GM19372 (cell line): ENCODE measurements at regions not wholly inside any gene's neighbourhood (a gene's known extent, or its start where the extent isn't known, plus 50 kb on each side); places are given as distances from the start of the nearest gene placed in this dataset.

ENCODE experiments used
- ATAC-seq: cut with Tn5 transposase; IDR thresholded peaks from one replicate; pipeline ENCODE4 v1.9.1; 2021; ENCODE audit warnings: mild to moderate bottlenecking, low read depth, moderate library complexity; ENCODE audit not compliant: unreplicated experiment

DNA sequence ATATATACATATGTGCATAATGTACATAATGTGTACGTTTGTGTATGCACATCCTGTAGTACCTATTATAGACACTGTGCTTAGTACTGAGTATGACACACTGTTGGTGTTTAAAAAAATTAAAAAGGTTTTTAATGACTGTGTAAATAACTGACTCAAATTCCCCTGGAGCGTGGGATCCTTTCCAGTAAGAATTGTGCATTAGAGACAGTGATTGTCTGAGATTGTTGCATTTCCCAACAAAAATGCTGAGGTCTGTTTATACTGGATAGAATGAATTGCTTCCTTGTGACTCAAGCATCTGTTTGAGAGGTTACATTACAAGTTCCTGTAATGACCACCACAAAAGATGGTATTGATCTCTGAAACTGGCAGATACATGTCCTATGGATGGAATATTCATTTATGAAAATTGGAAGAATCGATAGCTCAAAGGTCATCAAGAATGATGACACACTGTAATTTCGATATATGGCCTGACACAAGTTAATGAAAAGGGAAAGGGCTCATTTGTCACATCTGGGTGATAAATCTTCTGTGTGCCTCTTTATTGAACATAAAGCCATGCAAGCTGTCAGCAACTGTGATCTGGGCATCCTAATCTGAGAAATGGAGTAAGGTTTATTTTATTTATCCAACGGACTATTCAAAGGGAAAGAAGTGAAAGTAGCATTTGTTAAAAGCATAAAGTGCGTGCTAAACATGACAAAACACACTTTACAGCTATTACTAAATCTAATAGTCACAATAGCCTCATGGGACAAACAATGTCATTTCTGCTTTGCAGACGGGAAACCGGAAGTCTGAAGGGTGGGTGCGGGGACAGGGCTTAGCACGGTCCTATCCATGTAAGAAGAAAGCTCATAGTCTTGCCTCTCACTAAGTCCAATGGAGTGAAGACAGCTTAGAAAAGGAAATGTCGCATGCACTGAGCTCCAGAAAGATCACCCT is 228.8 kb downstream of the CDH11 start:
- no peak for ATAC-seq

DNA sequence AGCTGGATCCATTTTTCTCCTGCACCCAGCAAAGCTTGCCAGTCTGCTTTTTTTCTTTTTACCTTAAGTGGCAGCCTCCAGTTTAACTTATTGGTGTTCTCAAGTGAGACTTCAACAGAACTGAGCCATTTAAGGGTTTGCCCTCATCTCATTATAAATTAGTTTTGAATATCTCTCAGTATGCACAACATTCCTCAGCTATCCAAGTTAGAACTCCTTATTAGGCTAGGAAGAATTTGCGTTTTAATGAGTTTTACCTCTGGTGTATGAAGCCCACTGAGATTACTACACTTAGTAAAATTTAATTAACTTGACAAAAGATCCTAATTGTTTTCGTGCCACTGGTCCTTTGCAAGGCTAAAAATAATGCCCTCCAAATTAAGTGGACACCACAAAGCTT is 232.4 kb downstream of the CDH11 start:
- no peak for ATAC-seq

DNA sequence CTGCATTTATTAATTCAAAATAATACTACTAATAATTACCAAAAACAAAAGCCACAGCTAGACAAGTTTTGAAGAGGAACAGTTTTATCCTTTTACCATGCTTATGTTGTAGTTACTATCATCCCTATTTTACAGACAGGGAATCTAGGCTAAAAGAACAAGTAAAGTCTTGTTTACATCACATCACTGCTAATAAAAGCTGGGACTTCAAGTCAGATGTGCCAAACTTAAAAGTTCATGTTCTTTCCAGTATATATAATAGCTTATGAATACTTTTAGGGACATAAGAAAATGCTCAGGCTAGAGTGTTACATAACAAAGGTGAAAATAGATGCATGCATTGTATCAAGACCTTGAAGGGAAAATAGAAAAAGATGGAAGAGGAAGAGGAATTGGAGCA is 234.2 kb downstream of the CDH11 start:
- ATAC-seq = no peak

DNA sequence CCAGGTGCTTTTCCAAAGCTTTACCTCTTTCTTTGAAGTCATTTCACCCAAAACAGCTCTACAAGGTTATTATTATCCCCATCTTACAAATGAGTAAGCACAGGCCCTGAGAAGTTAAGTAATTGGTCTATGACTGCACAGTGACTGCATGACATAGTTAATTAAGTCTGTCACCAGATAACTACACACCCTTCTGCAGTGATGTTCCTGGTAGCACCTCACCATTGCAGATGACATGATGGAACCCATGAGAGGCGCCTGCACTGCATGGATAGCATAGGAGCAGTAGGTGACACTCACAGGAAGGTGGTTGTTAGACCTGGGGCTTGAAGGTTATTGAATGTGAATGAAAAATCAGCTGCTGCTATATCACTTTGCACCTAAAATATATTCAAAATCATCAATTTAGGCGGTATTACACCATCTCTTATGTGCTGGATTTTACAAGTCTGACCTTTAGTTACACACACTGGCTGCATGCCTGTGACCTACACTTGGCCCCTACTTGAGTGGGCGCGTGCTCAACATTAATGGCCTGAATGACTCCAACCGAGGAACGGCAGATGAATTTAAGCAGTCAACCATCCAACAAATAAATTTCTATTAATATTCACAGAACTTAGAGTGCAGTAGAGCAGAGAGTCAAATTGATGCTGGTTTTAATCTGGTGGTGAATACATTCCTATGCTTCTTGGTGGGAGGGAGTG is 239.6 kb downstream of the CDH11 start:
- no peak for ATAC-seq

DNA sequence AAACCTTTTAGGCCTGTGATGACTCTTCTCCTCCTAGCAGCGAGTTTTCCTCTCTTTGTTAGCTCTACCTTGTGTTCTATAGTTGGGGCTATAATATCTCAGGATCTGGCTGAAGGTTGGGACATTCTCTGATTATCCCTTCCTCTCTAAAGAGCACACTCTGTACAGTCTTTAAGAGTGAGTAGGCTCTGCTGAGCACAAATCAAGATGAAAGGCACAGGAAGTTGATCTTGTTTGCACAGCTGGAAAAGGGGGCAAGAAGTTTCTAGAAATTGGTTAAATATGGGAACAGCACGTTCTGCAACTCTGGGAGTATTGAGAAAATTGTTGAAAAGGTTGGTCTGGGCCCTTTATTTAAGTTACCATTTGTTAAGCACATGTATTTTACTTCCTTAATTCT is 240.9 kb downstream of the CDH11 start:
- ATAC-seq = no peak

- no peak for ATAC-seq
Observed at GRCh38 chr16:64880006-64880405, 241.9 kb downstream of the CDH11 start.

- no peak for ATAC-seq
Observed at GRCh38 chr16:64878940-64879339, 242.9 kb downstream of the CDH11 start.

DNA sequence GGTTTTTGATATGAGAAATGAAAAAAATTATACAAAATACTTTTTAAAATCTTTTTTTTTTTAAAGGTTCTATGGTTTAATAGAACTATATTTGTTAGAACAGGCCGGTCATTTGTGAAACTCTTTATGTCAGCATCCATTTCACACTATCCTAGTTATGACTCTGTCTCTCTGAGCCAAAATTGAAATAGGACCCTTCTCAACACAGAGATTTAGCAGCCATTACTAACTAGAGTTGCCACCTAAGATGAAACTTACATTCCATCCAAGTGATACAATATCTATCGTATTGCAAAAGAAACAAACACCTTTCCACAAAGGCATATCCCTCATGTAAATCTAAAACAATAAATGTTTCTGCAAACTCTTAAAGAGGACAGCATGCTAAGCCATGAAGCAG is 249.8 kb downstream of the CDH11 start:
- ATAC-seq = no peak

GRCh38 chr16:64870859-64871258 is 251.0 kb downstream of the CDH11 start:
- ATAC-seq = no peak

- no peak for ATAC-seq
Observed at GRCh38 chr16:64869781-64870180, 252.1 kb downstream of the CDH11 start.

- ATAC-seq = no peak
Observed at GRCh38 chr16:64866021-64866420, 255.8 kb downstream of the CDH11 start.

DNA sequence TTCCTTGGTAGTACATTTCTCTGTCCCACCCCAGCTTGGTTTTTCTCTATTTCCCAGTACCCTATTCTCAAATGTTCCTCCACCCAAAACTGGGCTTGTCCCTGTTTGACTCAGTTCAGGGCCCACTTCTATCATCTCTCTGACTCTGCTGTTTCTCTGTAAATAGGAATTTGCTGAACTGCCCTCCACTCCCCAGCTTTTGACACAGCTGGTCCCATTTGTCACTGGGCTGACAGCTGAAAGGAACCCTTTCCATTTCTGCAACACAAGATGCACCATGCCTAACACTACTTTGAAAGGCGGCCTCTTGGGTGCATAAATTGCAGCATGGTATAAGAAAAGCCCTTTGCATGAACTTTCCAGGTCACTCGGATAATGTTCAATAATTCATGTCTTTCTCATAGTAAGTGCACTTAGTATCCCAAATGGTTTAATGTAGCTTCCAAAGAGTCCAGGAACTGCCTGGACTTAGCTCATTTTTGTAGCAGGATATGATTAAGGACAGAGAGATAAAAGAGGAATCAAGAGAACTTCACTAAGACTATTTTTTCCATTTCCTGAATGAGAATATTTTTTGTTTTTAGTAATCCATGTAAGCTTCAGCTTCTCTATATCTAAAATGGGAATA is 256.7 kb downstream of the CDH11 start:
- no peak for ATAC-seq

DNA sequence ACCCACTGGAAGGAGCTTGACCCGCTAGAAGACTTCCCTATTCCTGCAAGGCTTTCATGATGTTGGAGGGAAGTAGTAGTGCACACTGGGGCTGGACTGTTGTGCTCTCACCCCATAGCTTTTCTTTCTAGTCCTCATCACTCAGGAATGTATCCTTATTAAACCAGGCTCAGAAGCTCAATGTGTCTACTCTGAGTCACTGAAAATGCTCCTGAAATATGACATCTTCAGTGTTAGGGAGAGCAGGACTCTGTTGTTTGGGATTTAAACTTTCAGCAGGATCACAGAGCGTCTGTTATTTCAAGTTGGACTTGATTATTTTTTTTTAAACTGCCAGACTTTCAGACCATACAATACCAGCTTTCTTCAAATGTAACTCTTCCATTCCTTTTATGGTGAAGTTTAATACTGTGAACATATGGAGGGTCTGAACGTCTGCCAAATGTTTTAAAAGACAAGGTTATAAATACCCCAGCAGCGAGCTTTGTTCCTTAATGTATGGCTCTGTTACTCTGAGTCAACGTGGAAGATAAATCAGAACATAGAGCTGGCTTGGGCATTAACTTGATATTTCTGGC is 257.5 kb downstream of the CDH11 start:
- ATAC-seq = no peak

DNA sequence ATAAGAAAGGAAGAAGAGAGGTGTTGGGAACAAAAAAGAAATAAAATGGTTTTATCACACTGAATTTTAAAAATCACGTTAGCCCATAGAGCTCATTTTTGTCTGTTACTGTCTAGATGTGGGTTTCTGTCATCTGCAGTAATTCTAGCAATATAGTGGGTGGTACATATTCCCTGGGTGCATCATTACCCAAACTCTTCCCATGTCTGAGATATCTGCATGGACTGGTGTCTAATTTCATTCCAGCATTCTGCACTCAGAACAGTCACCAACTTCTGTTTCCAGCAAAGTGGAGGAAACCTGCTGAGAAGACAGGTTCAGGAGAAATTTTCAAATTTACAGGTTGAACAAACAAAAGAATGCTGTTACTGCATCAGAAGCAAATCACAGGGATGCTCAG is 263.8 kb downstream of the CDH11 start:
- no peak for ATAC-seq

DNA sequence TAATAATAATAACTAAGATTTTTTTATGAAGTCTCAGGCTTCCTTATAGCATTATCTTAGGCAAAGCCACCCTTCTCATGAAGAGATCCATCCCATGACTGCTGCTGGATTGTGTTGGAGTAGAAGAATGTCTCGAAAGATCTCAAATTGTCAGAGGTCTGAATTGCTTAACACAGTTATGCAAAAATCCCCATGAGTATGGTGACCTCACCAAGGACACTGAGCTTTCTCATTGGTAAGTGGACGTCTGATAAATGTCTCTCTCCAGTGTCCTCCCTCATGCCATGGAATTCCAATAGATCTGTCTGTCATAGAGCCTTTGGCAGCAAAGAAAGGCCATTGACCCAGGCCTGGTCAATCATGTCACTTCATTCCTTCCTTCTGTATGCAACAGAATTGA is 264.5 kb downstream of the CDH11 start:
- no peak for ATAC-seq

DNA sequence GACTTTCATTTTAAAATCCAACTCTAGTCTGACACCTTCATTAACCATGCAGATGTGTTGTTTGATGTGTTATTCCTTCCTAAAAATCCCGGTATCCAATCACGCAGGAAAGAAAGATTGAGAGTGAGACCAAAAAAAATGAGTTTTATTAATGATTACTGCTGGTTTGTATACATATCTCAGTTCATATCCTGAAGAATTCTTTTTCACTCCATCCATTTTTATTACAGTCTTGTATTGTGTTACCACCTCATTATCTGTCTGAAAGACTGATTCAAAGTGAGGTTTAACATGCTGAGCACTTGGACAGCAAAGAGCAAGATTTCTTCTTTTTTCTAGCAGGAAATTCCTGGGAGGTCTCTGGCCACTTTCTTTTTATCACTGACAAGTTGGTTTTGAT is 268.3 kb downstream of the CDH11 start:
- no peak for ATAC-seq

GRCh38 chr16:64846966-64847365 is 274.9 kb downstream of the CDH11 start:
- ATAC-seq = no peak

- no peak for ATAC-seq
Observed at GRCh38 chr16:64845071-64845470, 276.8 kb downstream of the CDH11 start.

- no peak for ATAC-seq
Observed at GRCh38 chr16:64841482-64841881, 280.4 kb downstream of the CDH11 start.

DNA sequence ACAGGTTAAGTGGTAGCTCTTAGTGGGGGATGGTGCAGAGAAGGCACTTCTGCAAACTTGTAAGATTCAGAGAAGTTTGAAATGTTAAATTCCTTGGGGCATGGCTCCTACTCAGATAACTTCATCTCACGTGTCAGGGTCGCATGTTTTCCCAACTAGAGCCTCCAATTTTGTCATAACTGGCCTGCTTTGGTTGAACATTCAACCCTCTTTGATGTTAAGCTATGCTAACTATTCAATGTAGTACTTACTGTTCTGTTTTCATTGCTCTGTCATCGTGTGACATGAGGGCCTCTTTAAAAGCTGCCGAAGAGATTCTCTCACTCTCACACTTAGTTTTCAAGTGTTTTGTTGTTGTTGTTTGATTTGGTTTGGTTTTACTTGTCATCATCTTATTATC is 280.8 kb downstream of the CDH11 start:
- no peak for ATAC-seq

DNA sequence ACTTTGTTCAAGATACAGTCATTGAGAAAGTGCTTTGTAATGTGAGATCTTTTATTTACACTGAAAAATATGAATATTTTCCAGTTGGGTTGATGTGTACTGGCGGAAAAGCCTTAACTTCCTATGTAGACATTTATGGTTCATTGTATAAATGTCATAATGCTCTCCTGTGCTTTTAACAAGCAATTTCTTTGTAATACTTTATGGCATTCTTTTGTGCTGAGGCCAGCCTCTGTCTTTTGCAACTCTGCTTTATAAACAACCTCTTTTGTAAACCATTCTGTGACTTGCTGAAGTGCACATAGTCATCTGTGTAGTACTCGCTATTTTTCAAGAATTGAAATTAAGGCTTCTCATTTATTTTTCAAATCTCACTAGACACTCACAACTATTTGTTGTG is 291.2 kb downstream of the CDH11 start:
- no peak for ATAC-seq
